GM19324 (cell line): ENCODE measurements at regions not wholly inside any gene's neighbourhood (a gene's known extent, or its start where the extent isn't known, plus 50 kb on each side); places are given as distances from the start of the nearest gene placed in this dataset.

Experiments used
- ATAC-seq: cut with Tn5 transposase; IDR thresholded peaks from one replicate; pipeline ENCODE4 v1.9.1; 2021; ENCODE audit warnings: mild to moderate bottlenecking, moderate library complexity; ENCODE audit not compliant: unreplicated experiment, low FRiP score

- no peak for ATAC-seq
Measured at GRCh38 chr10:2871673-2872219, 195.6 kb upstream of the PFKP start.

GRCh38 chr10:2870654-2871053 is 196.7 kb upstream of the PFKP start:
- ATAC-seq: no peak

GRCh38 chr10:2867788-2868299 is 199.5 kb upstream of the PFKP start:
- ATAC-seq: no peak

- ATAC-seq: no peak
Measured at GRCh38 chr10:2866569-2866968, 200.8 kb upstream of the PFKP start.

- ATAC-seq: no peak
Measured at GRCh38 chr10:2861632-2862210, 205.6 kb upstream of the PFKP start.

- no peak for ATAC-seq
Measured at GRCh38 chr10:2858452-2858851, 208.9 kb upstream of the PFKP start.

GRCh38 chr10:2856598-2856997 is 210.8 kb upstream of the PFKP start:
- no peak for ATAC-seq

- ATAC-seq: no peak
Measured at GRCh38 chr10:2852574-2853323, 214.6 kb upstream of the PFKP start.

GRCh38 chr10:2851566-2851965 is 215.8 kb upstream of the PFKP start:
- ATAC-seq: no peak

GRCh38 chr10:2850202-2850601 is 217.1 kb upstream of the PFKP start:
- ATAC-seq: no peak

- ATAC-seq: no peak
Measured at GRCh38 chr10:2844925-2845324, 222.4 kb upstream of the PFKP start.

GRCh38 chr10:2839081-2839725 is 228.1 kb upstream of the PFKP start:
- ATAC-seq: no peak

GRCh38 chr10:2837674-2838073 is 229.7 kb upstream of the PFKP start:
- no peak for ATAC-seq

GRCh38 chr10:2836921-2837662 is 230.3 kb upstream of the PFKP start:
- no peak for ATAC-seq

GRCh38 chr10:2834214-2834613 is 233.1 kb upstream of the PFKP start:
- no peak for ATAC-seq

GRCh38 chr10:2831509-2831908 is 235.8 kb upstream of the PFKP start:
- ATAC-seq: no peak

GRCh38 chr10:2828741-2829140 is 238.6 kb upstream of the PFKP start:
- no peak for ATAC-seq

GRCh38 chr10:2826675-2827074 is 240.7 kb upstream of the PFKP start:
- no peak for ATAC-seq

- ATAC-seq: no peak
Measured at GRCh38 chr10:2825841-2826240, 241.5 kb upstream of the PFKP start.

GRCh38 chr10:2817940-2818636 is 249.3 kb upstream of the PFKP start:
- ATAC-seq: no peak
